ENCODE measurements at regions not wholly inside any gene's neighbourhood (a gene's known extent, or its start where the extent isn't known, plus 50 kb on each side); places are given as distances from the start of the nearest gene placed in this dataset.

DNA sequence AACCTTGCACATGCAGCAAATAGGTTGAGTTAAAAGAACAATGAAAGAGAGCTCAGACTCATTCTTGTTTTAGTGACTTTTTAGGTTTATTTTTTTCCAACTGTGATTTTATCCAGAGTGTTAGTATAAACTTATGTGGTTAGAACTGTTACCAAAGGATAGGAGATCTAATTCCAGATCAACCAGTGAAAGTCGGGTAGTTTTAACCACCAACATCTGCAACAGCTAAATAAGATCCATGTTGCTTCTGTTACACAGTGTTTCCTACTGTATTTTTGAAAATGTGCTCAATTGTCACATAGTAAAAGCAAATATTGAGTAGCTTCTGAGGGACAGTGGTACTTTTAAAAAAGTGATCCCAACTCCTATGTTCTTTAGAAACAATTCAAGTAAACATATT is 53.9 kb upstream of the ARGLU1 start (continued):
- TF ChIP-seq, protein P1, sequence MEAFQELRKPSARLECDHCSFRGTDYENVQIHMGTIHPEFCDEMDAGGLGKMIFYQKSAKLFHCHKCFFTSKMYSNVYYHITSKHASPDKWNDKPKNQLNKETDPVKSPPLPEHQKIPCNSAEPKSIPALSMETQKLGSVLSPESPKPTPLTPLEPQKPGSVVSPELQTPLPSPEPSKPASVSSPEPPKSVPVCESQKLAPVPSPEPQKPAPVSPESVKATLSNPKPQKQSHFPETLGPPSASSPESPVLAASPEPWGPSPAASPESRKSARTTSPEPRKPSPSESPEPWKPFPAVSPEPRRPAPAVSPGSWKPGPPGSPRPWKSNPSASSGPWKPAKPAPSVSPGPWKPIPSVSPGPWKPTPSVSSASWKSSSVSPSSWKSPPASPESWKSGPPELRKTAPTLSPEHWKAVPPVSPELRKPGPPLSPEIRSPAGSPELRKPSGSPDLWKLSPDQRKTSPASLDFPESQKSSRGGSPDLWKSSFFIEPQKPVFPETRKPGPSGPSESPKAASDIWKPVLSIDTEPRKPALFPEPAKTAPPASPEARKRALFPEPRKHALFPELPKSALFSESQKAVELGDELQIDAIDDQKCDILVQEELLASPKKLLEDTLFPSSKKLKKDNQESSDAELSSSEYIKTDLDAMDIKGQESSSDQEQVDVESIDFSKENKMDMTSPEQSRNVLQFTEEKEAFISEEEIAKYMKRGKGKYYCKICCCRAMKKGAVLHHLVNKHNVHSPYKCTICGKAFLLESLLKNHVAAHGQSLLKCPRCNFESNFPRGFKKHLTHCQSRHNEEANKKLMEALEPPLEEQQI (IDR thresholded peaks at IDR 0.05): no peak
- no peak for TF ChIP-seq ZNF212 (CRISPR knock-in tag; IDR thresholded peaks at IDR 0.05)

DNA sequence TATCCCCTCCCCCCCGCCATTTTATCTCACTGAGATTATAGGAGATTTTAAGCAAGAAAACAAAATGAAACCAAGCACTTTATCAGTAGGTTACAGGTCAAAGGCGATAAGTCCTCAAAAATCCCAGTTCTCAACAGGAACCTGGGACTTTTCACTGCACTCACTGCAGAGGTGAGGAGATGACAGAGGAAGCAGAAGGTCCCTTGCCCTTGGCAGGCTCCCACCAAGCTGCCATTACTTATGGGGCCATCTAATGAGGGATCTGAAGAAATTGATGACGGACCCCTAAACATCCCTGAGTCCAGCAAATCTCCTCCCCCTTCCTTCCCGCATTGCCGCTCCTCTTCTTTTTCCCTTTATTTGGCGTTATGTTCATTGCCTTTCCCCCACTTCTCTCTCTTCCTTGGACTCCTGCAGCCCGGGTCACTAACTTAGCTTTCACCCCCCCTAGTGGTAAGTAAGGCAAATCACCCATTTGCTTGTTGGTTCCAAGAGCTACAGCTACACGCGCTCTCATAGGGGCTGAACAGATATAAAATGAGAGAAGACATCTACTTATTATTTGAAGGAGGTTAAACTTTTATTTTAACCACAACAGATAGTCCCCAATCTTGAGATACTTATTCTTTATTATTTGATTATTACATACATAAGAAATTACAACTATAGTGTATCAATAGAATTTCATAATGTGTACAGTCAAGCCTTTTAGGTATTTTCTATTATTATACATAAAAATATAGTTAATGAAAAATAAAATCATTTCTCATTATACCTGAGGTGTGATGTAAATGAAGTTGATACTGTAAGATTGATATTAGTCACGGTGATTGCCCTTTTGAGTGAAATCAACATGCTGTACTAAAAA is 52.0 kb upstream of the ARGLU1 start:
- in situ Hi-C loops (cut with MboI): no loop called here
- no peaks in the 10 kb centered on the region for H4K20me1 ChIP-seq (replicated peaks; ENCODE audit: control insufficient read depth, insufficient read depth, low read length)
- H3K9me1 ChIP-seq (ENCODE audit: control insufficient read depth, insufficient read depth, low read length): no peaks in the 10 kb centered on the region
- intact Hi-C loops (cut with micrococcal nuclease): loop anchor here (2.0 kb wide), 1 partner anchor 83 kb away; no protein-coding TSS in a partner anchor
- no peak overlapping the region for H3K4me3 ChIP-seq
- POLR2A ChIA-PET: interaction anchor here (1.4 kb wide), 1 partner anchor 16 kb away, joined by 5 read pairs; no protein-coding TSS in a partner anchor
- BruUV-seq (replicated peaks): no TSS peak
- no peak overlapping the region for H3K4me2 ChIP-seq (ENCODE audit: insufficient read depth, low read length)
- ATAC-seq (peak; percentile 93), DNase-seq (ENCODE audit: extremely low read depth in 1 of 4, low spot score in 3 of 4) (peak; percentile 36 to 49 (median 41)), FAIRE-seq (no peak)
- no peaks in the 10 kb centered on the region for H3K4me1 ChIP-seq (replicated peaks in 1 of 2; ENCODE audit: control insufficient read depth in 2 of 2, insufficient read depth in 2 of 2, low read length in 2 of 2)
- CTCF ChIA-PET (ENCODE audit: low intra/inter-chr PET ratio): no interaction called here
- no peaks in the 10 kb centered on the region for H3K27me3 ChIP-seq (ENCODE audit: control insufficient read depth in 2 of 2, insufficient read depth in 2 of 2, low read length in 2 of 2)
- WGBS (ENCODE audit: insufficient coverage, low coverage, missing lambda C conversion rate): 9% methylated on average over 4 of the region's 10 CpGs
- no peak overlapping the region for H2AFZ ChIP-seq (ENCODE audit: low read depth, low read length)
- H3K36me3 ChIP-seq (ENCODE audit: control insufficient read depth, insufficient read depth, low read length): no peaks in the 10 kb centered on the region
- no peaks in the 10 kb centered on the region for H3K9me3 ChIP-seq (replicated peaks; ENCODE audit: control insufficient read depth, insufficient read depth, low read depth, low read length)
- no peak overlapping the region for H3K9ac ChIP-seq (ENCODE audit: insufficient read depth in 1 of 2, low read depth in 2 of 2, low read length in 2 of 2)
- no peaks in the 10 kb centered on the region for H3K79me2 ChIP-seq (ENCODE audit: control insufficient read depth, insufficient read depth, low read length)
- no peak overlapping the region for H3K27ac ChIP-seq (ENCODE audit: extremely low read depth, low read depth, low read length)
- TF ChIP-seq, protein P2, sequence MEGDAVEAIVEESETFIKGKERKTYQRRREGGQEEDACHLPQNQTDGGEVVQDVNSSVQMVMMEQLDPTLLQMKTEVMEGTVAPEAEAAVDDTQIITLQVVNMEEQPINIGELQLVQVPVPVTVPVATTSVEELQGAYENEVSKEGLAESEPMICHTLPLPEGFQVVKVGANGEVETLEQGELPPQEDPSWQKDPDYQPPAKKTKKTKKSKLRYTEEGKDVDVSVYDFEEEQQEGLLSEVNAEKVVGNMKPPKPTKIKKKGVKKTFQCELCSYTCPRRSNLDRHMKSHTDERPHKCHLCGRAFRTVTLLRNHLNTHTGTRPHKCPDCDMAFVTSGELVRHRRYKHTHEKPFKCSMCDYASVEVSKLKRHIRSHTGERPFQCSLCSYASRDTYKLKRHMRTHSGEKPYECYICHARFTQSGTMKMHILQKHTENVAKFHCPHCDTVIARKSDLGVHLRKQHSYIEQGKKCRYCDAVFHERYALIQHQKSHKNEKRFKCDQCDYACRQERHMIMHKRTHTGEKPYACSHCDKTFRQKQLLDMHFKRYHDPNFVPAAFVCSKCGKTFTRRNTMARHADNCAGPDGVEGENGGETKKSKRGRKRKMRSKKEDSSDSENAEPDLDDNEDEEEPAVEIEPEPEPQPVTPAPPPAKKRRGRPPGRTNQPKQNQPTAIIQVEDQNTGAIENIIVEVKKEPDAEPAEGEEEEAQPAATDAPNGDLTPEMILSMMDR (IDR thresholded peaks at IDR 0.05 in 2 of 3, conservative IDR thresholded peaks at IDR 0.05 in 1 of 3; ENCODE audit: insufficient read depth in 2 of 3, low read depth in 1 of 3, low read length in 3 of 3): peak; percentile 48 to 64 (median 57)
- TF ChIP-seq ZNF184 (CRISPR knock-in tag; IDR thresholded peaks at IDR 0.05): no peak
- no peak for TF ChIP-seq ETS2 (tag; IDR thresholded peaks at IDR 0.05; ENCODE audit: borderline replicate concordance, poor library complexity, severe bottlenecking)
- TF ChIP-seq, protein P3, sequence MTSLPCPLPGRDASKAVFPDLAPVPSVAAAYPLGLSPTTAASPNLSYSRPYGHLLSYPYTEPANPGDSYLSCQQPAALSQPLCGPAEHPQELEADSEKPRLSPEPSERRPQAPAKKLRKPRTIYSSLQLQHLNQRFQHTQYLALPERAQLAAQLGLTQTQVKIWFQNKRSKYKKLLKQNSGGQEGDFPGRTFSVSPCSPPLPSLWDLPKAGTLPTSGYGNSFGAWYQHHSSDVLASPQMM (CRISPR knock-in tag; IDR thresholded peaks at IDR 0.05): no peak
- TF ChIP-seq ERF (CRISPR knock-in tag; IDR thresholded peaks at IDR 0.05): no peak
- no peak for TF ChIP-seq ZC3H11A (IDR thresholded peaks at IDR 0.05; ENCODE audit: low read depth, low read length)
- TF ChIP-seq, protein P4, sequence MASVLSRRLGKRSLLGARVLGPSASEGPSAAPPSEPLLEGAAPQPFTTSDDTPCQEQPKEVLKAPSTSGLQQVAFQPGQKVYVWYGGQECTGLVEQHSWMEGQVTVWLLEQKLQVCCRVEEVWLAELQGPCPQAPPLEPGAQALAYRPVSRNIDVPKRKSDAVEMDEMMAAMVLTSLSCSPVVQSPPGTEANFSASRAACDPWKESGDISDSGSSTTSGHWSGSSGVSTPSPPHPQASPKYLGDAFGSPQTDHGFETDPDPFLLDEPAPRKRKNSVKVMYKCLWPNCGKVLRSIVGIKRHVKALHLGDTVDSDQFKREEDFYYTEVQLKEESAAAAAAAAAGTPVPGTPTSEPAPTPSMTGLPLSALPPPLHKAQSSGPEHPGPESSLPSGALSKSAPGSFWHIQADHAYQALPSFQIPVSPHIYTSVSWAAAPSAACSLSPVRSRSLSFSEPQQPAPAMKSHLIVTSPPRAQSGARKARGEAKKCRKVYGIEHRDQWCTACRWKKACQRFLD (CRISPR knock-in tag; IDR thresholded peaks at IDR 0.05): no peak
- no peak for TF ChIP-seq ZNF76 (CRISPR knock-in tag; IDR thresholded peaks at IDR 0.05; ENCODE audit: borderline replicate concordance)
- no peak for TF ChIP-seq TAF15 (IDR thresholded peaks at IDR 0.05; ENCODE audit: low read depth, low read length)
- TF ChIP-seq ZNF696 (CRISPR knock-in tag; conservative IDR thresholded peaks at IDR 0.05): no peak
- TF ChIP-seq MTF1 (CRISPR knock-in tag; IDR thresholded peaks at IDR 0.05; ENCODE audit: borderline replicate concordance): no peak

Data from K562 (cell line).